ENCODE measurements at regions not wholly inside any gene's neighbourhood (a gene's known extent, or its start where the extent isn't known, plus 50 kb on each side); places are given as distances from the start of the nearest gene placed in this dataset.

- Histone ChIP-seq H3K27ac (ENCODE audit: low read depth, low read length, poor library complexity, severe bottlenecking) (no peak overlapping the region), H3K9me3 (ENCODE audit: low read depth, low read length, poor library complexity, severe bottlenecking) (peaks cover 7% of the 10 kb centered on the region), H3K27me3 (replicated peaks; ENCODE audit: insufficient read depth, low read depth, low read length, poor library complexity) (no peaks in the 10 kb centered on the region), H3K4me3 (ENCODE audit: low read depth, low read length, poor library complexity, severe bottlenecking) (no peak overlapping the region), H3K36me3 (ENCODE audit: insufficient read depth, low read length, poor library complexity, severe bottlenecking) (no peaks in the 10 kb centered on the region), H3K4me1 (ENCODE audit: insufficient read depth, low read length, poor library complexity, severe bottlenecking) (no peaks in the 10 kb centered on the region)
- intact Hi-C loops (cut with micrococcal nuclease; ENCODE audit: unreplicated experiment) = no loop called here
- CTCF ChIA-PET = no interaction called here
- BruUV-seq (replicated peaks) = no TSS peak
- TF ChIP-seq EZH2 (IDR thresholded peaks at IDR 0.05; ENCODE audit: borderline replicate concordance, low read depth, low read length, poor library complexity, severe bottlenecking) (no peak), CTCF (conservative IDR thresholded peaks at IDR 0.05; ENCODE audit: low read depth, low read length) (no peak)
- POLR2A ChIA-PET (ENCODE audit: low non-redundant PET) = no interaction called here
- no peak for DNase-seq (ENCODE audit: low spot score)
Measured at GRCh38 chr6:76592566-76592965, 520.1 kb upstream of the IMPG1 start.

DNA sequence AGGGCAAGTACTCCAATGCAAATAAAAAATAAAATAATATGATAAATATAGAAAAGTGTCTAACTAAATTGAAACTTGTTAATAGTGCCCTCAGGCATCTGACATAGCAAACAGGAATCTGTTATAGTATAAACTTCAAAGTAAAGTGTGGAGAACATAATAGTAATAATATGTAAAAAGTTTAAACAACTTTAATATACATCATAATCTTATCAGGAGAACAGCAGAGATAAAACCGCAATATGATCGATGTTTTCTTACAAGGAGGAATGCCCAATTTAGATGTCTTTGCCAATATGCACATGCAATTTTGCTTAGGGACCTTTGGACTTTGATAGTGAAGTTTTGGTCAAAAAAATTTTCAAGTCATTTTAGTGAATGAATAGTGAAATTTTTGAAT, 514.8 kb upstream of the IMPG1 start:
- H3K4me1 ChIP-seq (ENCODE audit: insufficient read depth, low read length, poor library complexity, severe bottlenecking) = no peaks in the 10 kb centered on the region
- H3K4me3 ChIP-seq (ENCODE audit: low read depth, low read length, poor library complexity, severe bottlenecking) = no peak overlapping the region
- intact Hi-C loops (cut with micrococcal nuclease; ENCODE audit: unreplicated experiment) = no loop called here
- no TSS peak for BruUV-seq (replicated peaks)
- no peaks in the 10 kb centered on the region for H3K27me3 ChIP-seq (replicated peaks; ENCODE audit: insufficient read depth, low read depth, low read length, poor library complexity)
- H3K9me3 ChIP-seq (ENCODE audit: low read depth, low read length, poor library complexity, severe bottlenecking) = peaks cover 12% of the 10 kb centered on the region
- CTCF ChIA-PET = no interaction called here
- no peak for DNase-seq (ENCODE audit: low spot score)
- POLR2A ChIA-PET (ENCODE audit: low non-redundant PET) = no interaction called here
- TF ChIP-seq EZH2 (IDR thresholded peaks at IDR 0.05; ENCODE audit: borderline replicate concordance, low read depth, low read length, poor library complexity, severe bottlenecking) (no peak), CTCF (conservative IDR thresholded peaks at IDR 0.05; ENCODE audit: low read depth, low read length) (no peak)
- no peaks in the 10 kb centered on the region for H3K36me3 ChIP-seq (ENCODE audit: insufficient read depth, low read length, poor library complexity, severe bottlenecking)
- H3K27ac ChIP-seq (ENCODE audit: low read depth, low read length, poor library complexity, severe bottlenecking) = no peak overlapping the region

- CTCF ChIA-PET = no interaction called here
- no peak overlapping the region for H3K4me3 ChIP-seq (ENCODE audit: low read depth, low read length, poor library complexity, severe bottlenecking)
- peaks cover 7% of the 10 kb centered on the region for H3K9me3 ChIP-seq (ENCODE audit: low read depth, low read length, poor library complexity, severe bottlenecking)
- no TSS peak for BruUV-seq (replicated peaks)
- no peaks in the 10 kb centered on the region for H3K27me3 ChIP-seq (replicated peaks; ENCODE audit: insufficient read depth, low read depth, low read length, poor library complexity)
- intact Hi-C loops (cut with micrococcal nuclease; ENCODE audit: unreplicated experiment) = no loop called here
- no peak overlapping the region for H3K27ac ChIP-seq (ENCODE audit: low read depth, low read length, poor library complexity, severe bottlenecking)
- no peak for TF ChIP-seq CTCF (conservative IDR thresholded peaks at IDR 0.05; ENCODE audit: low read depth, low read length)
- no peak for TF ChIP-seq EZH2 (IDR thresholded peaks at IDR 0.05; ENCODE audit: borderline replicate concordance, low read depth, low read length, poor library complexity, severe bottlenecking)
- no peak for DNase-seq (ENCODE audit: low spot score)
- POLR2A ChIA-PET (ENCODE audit: low non-redundant PET) = no interaction called here
- no peaks in the 10 kb centered on the region for H3K4me1 ChIP-seq (ENCODE audit: insufficient read depth, low read length, poor library complexity, severe bottlenecking)
- no peaks in the 10 kb centered on the region for H3K36me3 ChIP-seq (ENCODE audit: insufficient read depth, low read length, poor library complexity, severe bottlenecking)
Measured at GRCh38 chr6:76584121-76584520, 511.7 kb upstream of the IMPG1 start.

Measured in A673 (cell line).